ENCODE measurements at regions not wholly inside any gene's neighbourhood (a gene's known extent, or its start where the extent isn't known, plus 50 kb on each side); places are given as distances from the start of the nearest gene placed in this dataset.

- no peak for TF ChIP-seq POLR2A (IDR thresholded peaks at IDR 0.05; ENCODE audit: low read depth, low read length)
- no peak for TF ChIP-seq TAF1 (IDR thresholded peaks at IDR 0.05; ENCODE audit: low read depth, low read length)
Observed at GRCh38 chr6:25197111-25197510, 82.1 kb upstream of the CARMIL1 start.
